IPS-11a (cell line): ENCODE measurements at regions not wholly inside any gene's neighbourhood (a gene's known extent, or its start where the extent isn't known, plus 50 kb on each side); places are given as distances from the start of the nearest gene placed in this dataset.
A peak's percentile ranks its signal among the peaks of the same experiment; 100 is the strongest.

Experiments
- H3K4me3 ChIP-seq: one replicate; pipeline ENCODE4 v1.5.1; 2013; ENCODE audit warnings: low read depth, low read length, control low read depth

DNA sequence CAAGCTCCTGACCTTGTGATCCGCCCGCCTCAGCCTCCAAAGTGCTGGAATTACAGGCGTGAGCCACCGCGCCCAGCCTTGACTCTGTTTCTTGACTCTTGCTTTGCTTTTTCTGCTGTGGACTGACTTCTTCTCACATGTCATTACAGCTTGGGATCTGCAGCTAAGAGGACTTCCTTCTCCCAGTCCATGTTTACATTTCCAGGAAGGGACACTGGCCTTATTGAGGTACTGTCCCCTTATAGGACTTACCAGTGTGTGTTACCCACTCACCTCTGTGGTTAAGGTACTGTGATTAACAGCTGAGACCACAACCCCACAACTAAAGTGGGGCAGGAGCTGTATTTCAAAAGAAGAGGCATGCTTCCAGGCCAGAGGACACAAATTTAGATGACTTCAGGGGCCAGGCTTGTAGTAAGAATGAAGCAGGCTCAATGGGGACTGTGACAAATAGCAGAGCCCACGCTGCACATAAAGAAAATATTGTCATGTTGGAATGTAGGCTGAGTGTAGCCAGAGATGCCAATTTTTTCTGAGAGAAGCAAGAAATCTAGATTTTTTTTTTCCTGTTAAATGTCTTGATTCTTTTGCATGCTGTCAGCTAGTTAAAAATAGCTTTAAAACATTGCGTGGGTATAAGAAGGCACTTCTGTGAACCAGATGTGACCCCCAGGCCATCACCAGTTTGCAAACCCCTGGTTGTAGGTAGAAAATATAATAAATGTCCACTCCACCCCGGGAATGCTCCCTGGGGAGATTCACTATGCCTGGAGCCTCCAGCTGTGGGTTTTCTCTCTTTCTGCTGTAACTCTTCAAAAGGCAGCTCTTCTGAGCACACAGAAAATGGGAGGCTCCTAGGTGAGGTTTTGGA, 75.0 kb downstream of the PTPDC1 start:
- H3K4me3 ChIP-seq, result no peak overlapping the region

DNA sequence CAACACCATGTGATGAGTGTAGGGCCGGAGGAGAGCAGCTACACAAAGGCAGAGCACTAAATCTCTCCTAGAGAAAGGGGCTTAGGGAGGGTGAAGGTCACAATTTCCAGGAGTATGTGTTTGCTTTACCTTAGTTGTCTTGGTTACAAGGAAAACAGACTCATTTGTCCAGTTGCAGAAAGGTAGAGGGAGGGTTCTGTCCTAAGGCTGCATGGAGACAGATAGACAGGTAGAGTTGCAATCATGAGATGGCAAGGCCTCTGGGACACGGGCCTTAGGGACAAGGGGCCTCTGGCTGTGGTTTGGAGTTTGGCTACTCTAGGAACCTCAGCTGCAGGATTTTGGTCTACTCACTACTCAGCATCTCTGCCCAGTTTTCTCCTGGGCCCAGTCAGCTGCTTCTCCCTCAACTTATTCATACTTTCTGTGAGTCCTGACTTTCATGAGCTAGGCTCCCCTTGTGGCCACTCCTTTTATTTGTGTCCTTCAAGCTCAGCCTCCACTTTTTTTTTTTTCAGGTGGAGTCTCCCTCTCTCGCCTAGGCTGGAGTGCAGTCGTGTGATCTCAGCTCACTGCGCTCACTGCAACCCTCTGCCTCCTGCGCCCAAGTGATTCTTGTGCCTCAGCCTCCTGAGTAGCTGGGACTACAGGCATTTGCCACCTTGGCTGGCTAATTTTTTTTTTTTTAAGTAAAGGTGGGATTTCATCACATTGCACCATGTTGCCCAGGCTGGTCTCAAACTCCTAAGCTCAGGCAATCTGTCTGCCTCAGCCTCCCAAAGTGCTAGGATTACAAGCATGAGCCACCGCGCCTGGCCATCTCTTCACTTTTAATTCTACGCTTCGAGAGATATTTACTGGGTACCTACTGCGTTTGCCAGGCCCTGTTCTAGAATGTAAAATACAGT, 76.6 kb downstream of the PTPDC1 start:
- no peak overlapping the region for H3K4me3 ChIP-seq

DNA sequence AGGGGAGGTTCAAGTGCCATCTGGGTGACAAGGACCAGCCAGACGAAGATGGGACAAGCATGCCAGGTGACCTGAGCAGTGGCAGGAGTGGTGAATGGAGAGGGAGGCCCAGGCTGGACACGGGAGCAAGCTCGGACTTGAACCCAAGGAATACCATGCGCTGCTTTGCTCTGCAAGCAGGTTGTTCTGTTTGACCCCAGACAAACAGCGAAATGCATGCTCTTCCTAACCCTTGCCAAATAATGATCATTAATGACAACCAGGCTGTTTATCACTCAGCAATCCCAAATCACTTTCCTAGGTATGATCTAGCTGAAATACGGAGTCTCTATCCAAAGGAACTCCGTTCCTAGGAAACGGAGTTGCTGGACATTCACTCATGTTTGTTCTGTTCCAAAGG, 77.4 kb downstream of the PTPDC1 start:
- no peak overlapping the region for H3K4me3 ChIP-seq

DNA sequence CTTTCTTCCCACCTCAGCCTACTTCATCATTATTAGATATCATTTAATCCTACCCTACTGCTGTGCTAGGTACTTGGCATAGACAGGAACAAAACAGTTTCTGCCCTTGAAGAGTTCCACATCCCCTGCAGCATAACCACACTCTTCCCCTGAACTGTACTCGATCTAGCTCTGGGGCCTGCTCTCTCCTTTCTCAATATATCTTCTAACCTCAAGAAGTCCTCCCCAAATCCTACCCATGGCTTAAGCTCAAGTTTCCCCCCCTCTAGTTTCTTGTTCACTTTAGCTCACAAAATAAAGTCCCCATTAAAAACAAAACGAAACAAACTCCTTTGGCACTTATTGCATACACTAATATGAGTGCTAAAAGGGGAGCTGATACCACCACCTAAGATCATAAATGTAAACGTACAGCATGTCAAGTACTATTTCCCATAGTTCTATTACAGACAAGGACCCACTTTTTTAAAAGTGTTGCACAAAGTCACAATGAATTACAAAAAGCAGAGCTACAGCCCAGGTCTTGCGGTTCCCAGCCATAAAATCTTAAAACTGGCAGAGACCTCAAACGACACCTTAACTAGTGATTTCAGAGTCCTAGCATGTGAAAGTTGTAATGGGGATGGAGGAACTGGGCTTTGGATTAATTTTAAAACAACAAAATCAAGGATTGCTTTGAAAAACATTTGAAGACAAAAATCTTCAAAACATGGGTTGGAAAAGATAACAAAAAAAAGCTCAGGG, 80.7 kb downstream of the PTPDC1 start:
- no peak overlapping the region for H3K4me3 ChIP-seq

DNA sequence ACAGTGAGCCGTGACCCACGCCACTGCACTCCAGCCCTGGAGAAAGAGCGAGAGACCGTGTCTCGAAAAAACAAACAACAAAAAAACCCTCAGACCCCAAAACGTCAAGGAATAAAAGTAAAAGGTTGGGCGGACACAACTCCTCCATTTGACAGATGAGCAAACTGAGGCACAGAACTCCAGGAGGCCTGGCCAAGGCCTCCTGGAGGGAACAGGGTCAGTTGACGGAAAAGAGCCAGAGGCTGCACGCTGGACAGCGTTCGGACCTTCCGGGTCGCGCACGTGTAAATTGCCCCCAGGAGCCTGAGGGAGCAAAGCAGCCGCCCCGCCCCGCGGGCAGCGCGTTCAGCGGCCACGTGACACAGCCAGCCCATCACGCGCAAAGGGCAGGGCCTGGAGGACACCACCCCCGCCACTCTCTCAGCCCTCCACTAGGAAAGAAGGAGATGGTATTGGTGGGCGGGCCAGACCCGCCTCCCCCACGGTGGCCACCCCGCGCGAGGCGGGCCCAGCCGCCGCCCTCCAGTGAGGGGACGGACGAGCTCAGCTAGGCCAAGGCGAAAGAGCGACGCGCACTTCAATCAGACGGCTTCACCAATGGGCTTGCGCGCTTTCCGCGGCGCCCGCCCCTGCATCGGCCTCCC, 81.5 kb downstream of the PTPDC1 start:
- peak overlapping the region; percentile 69 for H3K4me3 ChIP-seq

DNA sequence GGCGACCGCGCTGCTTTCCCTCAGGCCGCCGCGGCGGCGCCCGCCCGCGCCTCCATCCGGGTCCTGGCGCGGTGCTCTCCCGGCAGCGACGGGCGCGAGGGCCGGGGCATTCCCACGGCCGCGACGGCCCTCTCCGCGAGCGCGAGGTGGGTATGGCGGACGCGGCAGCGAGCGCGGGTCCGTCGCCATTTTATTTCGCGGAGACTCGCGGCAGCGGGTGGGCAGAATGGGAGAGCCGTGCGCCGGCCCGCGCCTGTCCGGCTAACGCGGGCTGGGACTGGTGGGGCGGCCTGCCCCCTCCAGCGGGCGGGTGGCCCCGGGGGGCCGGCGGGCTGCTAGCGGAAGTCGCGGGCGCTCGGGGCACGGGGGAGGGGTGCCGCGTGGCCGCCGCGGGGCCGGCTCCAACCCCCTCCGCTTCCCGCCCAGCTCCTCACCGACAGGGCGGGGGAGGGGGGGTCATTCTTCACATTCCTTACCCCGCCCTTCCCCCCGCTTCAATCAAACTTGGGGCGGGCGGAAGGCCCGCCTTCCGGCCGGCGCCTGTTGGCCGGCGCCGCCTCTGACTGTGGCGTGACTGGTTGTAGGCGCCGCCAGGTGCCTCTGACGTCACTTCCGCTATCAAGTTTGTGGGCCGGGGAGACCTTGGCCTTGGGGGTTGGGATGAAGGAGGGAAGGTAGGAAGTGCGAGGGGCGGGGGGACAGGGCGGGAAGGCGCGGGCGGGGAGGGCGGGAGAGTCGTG, 82.1 kb downstream of the PTPDC1 start:
- peak overlapping the region; percentile 73 for H3K4me3 ChIP-seq

DNA sequence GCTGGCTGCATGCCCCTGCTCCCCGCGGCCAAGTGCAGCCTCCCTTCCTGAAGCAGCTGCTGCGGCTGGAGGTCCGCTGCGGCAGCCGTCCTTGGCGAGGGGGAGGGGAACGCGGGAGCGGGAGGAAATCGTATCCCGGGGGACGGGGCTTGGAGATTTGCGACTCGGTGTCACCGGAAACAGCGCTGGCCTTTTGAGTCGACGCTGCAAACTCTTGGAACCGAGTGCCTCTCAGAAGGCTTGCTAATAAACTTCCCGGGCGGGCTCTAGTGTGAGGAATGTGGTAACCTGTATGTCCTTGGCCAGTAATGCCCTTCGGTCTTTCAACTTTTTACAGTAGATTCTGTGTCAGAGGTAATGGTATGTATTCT, 82.7 kb downstream of the PTPDC1 start:
- H3K4me3 ChIP-seq, result peak overlapping the region; percentile 73

DNA sequence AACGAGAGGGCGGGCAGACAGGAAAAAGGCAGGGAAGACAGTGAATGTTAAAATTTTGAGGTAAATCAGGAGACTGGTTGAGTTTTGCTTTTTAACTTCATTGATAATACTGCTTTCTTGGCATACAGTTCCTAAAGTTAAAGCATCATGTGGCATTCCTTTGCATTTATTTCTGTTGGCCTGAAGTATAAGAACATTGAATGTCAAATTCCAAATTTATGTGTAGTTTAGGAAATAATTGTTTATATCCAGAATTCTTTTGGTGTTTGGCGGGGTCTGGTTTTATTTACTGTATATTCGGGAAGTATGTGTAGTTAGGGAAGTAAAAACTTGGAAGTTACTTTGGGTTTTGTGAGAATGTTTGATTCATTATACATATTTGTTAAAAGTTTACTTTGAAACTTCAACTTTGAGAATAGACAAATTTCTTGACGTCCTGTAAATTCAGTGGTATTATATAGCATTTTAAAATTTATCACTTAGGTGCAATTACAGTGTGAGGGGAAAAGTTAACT, 83.2 kb downstream of the PTPDC1 start:
- peak overlapping the region; percentile 73 for H3K4me3 ChIP-seq

DNA sequence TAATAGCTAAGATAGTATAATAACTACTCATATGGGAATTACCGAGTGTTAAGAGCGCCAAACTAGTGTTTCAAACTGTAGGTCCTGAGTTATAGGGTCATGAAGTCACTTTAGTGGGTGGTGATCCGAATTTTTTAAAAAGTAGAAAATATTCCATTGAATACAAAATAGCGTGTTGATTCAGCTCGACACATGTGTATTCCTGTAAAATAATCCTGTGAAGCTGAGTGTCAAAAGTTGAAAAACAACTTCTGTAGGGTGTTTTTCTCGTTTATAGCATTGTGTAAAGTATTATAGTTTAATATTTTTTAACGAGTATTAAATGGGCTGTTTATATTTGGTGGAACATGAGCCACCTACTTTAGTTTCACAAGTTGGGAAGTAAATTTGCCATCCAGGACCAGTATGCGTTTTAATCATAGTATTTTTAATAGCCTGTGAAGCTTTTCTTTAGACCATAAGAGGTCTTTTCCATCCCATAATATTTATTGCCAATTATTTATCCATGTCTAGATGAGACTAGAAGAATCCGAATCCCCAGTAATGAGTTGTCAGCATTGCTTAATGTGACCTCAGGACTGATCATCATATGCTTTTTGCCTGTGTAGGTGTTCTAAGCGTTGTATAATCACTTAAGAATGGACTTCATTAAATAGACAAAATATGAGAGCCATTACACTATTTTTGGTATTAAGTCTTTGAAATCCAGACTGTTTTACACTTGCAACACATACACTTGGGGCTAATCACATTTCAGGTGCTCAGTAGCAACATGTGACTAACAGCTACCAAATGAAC, 84.1 kb downstream of the PTPDC1 start:
- H3K4me3 ChIP-seq, result peak overlapping the region; percentile 73

DNA sequence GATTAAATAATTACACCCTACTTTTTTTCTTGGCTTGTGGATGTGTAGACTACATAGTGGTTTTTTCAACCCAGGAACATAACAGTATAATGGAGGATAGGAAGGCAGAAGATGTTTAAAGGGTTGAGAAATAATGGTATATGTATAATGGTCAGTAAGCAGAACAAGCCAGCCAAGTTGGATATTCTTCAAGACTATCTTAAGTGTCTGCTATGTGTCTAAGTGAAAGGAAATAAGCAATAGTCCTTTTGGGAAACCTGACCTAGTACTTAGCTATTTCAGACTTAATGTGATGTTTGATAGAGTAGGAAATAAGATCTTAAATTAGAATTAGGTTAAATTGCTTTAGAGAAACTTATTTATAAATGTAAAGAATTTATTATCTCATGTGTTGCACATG, 85.7 kb downstream of the PTPDC1 start:
- no peak overlapping the region for H3K4me3 ChIP-seq

DNA sequence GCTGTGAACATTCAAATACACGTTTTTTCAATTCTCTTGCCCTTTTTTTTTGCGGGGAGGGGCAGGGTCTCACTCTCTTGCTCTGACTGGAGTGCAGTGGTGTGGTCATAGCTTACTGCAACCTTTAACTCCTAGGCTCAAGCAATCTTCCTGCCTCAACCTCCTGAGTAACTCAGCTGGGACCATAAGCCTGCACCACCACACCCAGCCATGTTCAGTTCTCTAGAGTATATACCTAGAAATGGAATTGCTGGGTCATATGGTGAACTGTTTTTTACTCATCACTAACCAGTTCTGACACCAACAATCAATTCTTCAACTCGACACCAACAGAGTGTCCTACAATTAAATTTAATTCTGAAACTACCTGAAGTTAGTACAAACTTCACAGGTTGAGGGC, 85.5 kb upstream of the ZNF169 start:
- H3K4me3 ChIP-seq, result no peak overlapping the region

DNA sequence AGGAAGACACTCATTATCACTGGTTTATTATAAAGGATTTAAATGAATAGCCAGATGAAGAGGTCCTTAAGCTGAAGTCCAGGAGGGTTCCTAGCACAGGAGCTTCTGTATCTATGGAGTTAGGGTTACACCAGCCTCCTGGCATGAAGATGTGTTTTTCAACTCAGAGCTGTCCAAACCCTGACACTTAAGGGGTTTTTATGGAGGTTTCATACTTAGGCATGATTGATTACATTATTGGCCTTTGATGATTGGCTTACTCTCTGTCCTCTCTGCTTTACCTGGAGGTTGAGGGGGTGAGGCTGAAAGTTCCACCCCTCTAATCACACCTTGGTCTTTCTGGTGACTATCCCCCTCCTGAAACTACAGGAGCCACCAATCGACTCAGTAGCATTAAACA, 84.9 kb upstream of the ZNF169 start:
- H3K4me3 ChIP-seq, result no peak overlapping the region

DNA sequence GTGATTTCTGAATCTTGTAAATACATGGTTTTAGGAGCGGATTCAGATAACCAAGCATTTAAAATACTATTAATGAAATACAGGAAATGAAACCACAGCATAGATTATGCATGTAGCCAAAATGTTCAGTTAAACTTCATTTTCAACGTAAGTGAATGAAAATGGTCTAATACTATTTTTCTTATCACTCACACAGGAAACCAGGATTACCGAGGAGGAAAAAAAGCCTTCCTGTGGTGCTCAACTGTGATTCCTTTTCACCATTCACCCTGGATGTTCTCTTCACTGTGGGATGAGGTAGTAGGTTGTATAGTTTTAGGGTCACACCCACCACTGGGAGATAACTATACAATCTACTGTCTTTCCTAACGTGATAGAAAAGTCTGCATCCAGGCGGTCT, 83.4 kb upstream of the ZNF169 start:
- no peak overlapping the region for H3K4me3 ChIP-seq

DNA sequence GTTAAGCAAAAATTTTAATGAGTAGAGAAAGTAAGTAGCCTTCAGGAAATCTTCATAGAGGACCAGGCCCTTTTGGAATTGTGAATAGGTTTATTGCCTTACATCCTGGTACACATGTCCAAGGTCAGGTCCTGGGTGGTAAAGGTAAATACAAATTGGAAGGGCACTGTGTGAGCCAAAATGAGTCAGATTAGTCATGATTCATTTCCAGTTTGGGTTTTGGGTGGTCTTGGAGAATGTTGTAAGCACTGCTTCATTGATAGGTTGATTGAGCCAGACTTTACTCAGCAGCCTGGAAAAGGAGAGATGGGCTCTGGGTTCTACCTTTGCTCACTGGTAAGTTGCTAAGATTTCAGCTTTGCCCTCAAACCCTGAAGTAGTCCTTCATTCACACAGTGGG, 82.5 kb upstream of the ZNF169 start:
- H3K4me3 ChIP-seq, result no peak overlapping the region

DNA sequence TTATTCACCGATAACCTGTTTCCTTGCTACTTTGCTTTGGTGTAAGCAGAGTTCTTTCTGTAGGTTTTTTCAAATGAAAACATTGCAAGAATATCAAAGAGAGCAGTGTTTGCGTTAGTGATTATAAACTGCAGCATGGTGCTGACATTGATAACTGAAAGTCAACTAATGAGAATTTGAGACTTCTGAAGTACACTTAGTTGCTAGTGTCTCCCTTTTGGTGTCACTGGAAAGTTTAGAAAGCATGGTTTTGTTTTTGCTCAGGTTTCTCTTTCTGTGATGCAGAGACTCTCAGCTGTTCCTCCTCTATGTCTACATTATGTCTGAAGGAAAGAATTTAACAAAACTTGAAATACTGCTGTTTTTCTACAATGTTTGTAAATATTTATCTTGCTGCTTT, 80.2 kb upstream of the ZNF169 start:
- no peak overlapping the region for H3K4me3 ChIP-seq

DNA sequence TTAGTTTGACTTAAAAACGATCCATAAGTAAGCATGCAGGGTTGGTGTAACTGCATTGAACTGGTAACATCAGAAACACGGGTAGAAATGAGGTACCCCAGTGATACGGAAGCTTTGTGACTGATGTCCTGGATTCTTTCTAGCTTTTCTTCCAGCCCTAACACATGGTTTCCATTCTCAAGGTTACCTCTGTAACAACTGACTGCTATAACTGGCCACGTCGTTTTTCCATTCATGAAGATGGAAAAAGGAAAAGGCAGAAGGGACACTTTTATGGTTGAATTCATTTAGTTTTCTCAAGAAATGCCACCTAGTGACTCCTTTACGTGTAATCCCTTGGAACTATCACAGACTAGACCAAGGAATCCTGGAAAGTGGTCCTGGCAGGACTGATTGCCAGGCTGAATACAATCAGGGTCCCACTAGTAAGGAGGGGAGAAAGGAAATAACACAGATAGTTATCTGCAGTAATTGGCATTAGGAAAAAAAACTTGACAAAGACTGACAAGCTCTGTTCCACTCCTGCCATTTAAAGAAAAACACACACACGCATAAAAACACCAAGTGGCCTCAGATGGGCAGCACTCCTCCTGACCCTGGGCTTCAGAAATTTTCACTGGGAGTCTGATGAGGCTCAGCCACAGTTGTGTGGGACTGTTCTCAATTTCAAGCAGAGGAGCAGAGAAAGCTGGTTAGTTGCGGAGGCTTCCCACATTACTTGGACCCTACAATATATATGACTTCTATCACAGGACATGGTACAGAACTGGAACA, 77.5 kb upstream of the ZNF169 start:
- H3K4me3 ChIP-seq, result no peak overlapping the region

DNA sequence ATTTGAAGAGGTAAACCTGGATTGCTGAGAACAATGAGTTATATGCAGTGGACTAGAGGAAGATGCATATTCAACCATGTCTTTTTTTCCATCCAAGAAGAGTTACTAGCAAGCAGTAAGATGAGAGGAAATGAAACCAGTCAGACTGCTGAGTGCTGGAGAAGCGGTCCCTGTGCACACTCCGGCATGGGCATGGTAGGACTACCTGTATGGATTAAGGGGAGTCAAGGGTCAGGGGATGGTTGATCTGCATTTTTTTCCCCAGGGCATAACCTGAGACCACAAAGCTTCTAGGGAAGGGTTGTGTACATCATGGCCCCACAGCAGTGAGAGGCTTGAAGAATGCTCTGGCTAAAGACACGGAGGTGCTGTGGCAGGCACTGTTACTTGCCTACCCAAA, 76.6 kb upstream of the ZNF169 start:
- H3K4me3 ChIP-seq, result no peak overlapping the region

DNA sequence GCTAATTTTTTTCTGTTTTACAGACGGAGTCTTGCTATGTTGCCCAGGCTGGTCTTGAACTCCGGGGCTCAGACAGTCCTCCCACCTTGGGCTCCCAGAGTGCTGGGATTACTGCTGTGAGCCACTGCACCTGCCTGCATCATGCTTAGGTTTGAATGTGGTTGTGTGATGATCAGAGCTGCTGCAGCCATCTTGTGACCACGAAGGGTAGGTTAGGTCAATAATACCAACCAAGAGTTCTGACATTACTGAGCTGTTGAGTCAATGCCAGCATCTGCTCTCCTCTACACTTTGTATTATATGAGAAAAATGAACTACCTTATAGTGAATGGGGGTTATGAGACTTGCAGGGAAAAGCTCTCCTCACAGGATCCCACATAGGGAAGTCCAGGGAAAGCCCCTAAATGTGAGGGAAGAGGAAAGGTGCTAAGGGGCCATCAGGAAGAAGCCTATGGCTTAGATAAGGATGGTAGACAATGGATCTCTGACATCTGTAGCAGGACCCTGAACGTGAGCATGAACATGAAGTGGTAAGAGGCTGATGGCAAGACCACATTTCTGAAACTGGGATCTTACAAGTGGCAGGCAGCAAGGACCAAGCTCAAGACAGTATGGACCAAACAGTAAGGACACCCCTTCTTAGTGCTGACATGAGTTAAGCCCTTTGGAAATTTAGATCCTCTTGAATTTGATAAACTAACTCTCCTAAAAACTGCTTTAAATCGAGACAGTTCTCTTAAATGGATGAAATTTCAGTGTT, 75.7 kb upstream of the ZNF169 start:
- no peak overlapping the region for H3K4me3 ChIP-seq
